CD4-positive, CD25-positive, alpha-beta regulatory T cell (primary cell): ENCODE measurements at regions not wholly inside any gene's neighbourhood (a gene's known extent, or its start where the extent isn't known, plus 50 kb on each side); places are given as distances from the start of the nearest gene placed in this dataset.

Experiments used
- ATAC-seq, 2 donors: fragments of 150-1000 bp; cut with Tn5 transposase; one replicate each; pipeline ENCODE4 v1.10.0; 2021; ENCODE audit warnings: low read depth in 2 of 2, moderate number of reproducible peaks in 2 of 2, moderate library complexity in 1 of 2
- DNase-seq, 3 donors: peaks; one replicate each; pipeline versions ENCODE4 v3.0.0 to v3.0.0-alpha.2; 2012 to 2022; ENCODE audit warnings: mixed read lengths in 1 of 3
- H3K27ac ChIP-seq: one replicate; pipeline ENCODE4 v1.7.0; 2013; ENCODE audit warnings: mild to moderate bottlenecking, low read length; ENCODE audit not compliant: insufficient read depth, poor library complexity, severe bottlenecking
- H3K27me3 ChIP-seq: one replicate; pipeline ENCODE4 v1.7.0; 2013; ENCODE audit warnings: low read length; ENCODE audit not compliant: control insufficient read depth, insufficient read depth
- H3K36me3 ChIP-seq: one replicate; pipeline ENCODE4 v1.7.0; 2013; ENCODE audit warnings: mild to moderate bottlenecking, low read length, moderate library complexity; ENCODE audit not compliant: control insufficient read depth, insufficient read depth
- H3K4me1 ChIP-seq: 2 replicates; pipeline ENCODE4 v1.7.0; 2013; ENCODE audit warnings: mild to moderate bottlenecking, low read length; ENCODE audit not compliant: insufficient read depth, control insufficient read depth, poor library complexity, severe bottlenecking
- H3K4me3 ChIP-seq: one replicate; pipeline ENCODE4 v1.7.0; 2013; ENCODE audit warnings: low read depth, mild to moderate bottlenecking, low read length, moderate library complexity
- H3K9me3 ChIP-seq, 2 experiments: 1 replicate in 1 of 2; 2 replicates in 1 of 2; pipeline ENCODE4 v1.7.0; 2013; ENCODE audit warnings: low read length in 2 of 2, mild to moderate bottlenecking in 1 of 2, moderate library complexity in 1 of 2; ENCODE audit not compliant: control insufficient read depth in 2 of 2
- H3K27ac Mint-ChIP-seq, 3 donors: one replicate each; pipeline ENCODE4 v1.8.0; 2020 to 2022; ENCODE audit warnings: mild to moderate bottlenecking in 3 of 3, mixed read lengths in 3 of 3, moderate library complexity in 2 of 3
- H3K27me3 Mint-ChIP-seq: one replicate; pipeline ENCODE4 v1.8.0; 2022; ENCODE audit warnings: mild to moderate bottlenecking, mixed read lengths
- H3K36me3 Mint-ChIP-seq: one replicate; pipeline ENCODE4 v1.8.0; 2020; ENCODE audit warnings: mixed read lengths
- H3K4me1 Mint-ChIP-seq, 4 donors: one replicate each; pipeline ENCODE4 v1.8.0; 2020 to 2022; ENCODE audit warnings: mixed read lengths in 4 of 4, mild to moderate bottlenecking in 1 of 4
- H3K4me3 Mint-ChIP-seq, 4 donors: one replicate each; pipeline ENCODE4 v1.8.0; 2020 to 2022; ENCODE audit warnings: mild to moderate bottlenecking in 4 of 4, mixed read lengths in 4 of 4, moderate library complexity in 3 of 4
- H3K9me3 Mint-ChIP-seq, 7 donors: one replicate each; pipeline ENCODE4 v1.8.0; 2020 to 2022; ENCODE audit warnings: mixed read lengths in 7 of 7, mild to moderate bottlenecking in 3 of 7, moderate library complexity in 2 of 7

DNA sequence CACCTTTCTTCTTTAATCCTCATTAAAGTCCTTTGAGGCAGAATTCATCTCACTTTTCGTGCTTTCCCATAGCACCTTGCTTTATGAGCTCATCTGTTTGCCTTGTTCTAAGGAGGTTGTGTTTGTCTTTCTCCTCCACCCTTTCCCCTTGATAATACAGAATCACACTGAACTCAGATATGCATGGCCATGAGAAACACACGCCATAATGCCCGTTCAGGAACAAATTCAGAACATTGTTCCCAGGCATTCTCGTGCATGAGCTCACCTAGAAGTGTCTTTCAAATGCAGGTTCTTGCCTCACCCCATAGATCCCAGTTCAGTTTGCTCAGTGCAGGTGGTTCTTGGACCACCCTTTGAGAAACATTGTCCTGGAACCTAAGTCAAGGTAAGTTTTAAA, 71.1 kb downstream of the TMEM114 start:
- DNase-seq: no peak
- no peaks in the 10 kb centered on the region for H3K36me3 ChIP-seq
- Mint-ChIP-seq H3K9me3 (peaks cover 0 to 1% (median 0%) of the 10 kb centered on the region in 7 donors), H3K4me3 (no peak overlapping the region), H3K27me3 (peaks cover 4% of the 10 kb centered on the region), H3K36me3 (no peaks in the 10 kb centered on the region), H3K27ac (no peak overlapping the region), H3K4me1 (no peaks in the 10 kb centered on the region)
- H3K4me3 ChIP-seq: no peak overlapping the region
- H3K4me1 ChIP-seq: no peaks in the 10 kb centered on the region
- H3K27ac ChIP-seq: no peak overlapping the region
- ATAC-seq: no peak
- H3K9me3 ChIP-seq: no peaks in the 10 kb centered on the region
- H3K27me3 ChIP-seq: no peaks in the 10 kb centered on the region

DNA sequence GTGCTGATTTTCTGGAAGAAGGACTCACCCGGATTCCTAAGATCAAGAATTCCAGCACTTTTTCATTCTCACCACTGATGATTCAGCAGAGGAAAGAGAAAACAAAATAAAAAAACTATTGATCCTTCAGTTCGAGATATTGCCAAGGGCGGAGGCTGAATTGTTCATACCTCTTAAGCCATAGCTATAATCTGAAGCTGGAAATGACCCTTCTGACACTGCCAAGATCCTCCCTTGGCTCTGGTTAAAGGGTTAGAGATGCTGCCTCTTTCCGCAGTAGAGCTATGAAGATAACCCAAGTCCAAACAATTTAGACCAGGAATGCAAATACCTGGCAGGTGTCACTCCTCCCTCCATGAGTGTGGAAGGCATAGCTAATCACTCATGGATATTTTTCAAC, 73.0 kb downstream of the TMEM114 start:
- H3K27ac Mint-ChIP-seq: no peak overlapping the region
- no peak for DNase-seq
- no peaks in the 10 kb centered on the region for H3K36me3 Mint-ChIP-seq

DNA sequence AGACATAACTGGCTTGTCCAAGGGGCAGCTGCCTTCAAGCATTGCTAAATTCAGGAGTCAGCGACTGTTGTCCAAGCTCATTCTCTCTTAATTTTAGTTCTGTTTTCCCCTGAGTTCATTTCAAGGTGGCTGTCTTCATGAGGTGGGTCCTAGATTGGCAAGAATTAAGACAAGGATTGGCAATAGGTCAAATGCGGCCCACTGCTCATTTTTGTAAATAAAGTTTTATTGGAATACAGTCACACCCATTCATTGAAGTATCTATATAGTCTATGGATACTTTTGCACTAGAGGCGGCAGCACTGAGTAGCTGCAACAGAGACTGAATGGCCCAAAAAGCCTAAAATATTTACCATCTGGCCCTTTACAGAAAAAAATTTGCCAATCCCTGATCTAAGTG, 73.8 kb downstream of the TMEM114 start:
- H3K36me3 Mint-ChIP-seq: no peaks in the 10 kb centered on the region
- Histone ChIP-seq H3K9me3 (no peaks in the 10 kb centered on the region), H3K4me3 (no peak overlapping the region), H3K27ac (no peak overlapping the region), H3K4me1 (no peaks in the 10 kb centered on the region), H3K36me3 (no peaks in the 10 kb centered on the region), H3K27me3 (no peaks in the 10 kb centered on the region)
- ATAC-seq (no peak), DNase-seq (no peak)
- H3K27ac Mint-ChIP-seq: no peak overlapping the region
- H3K4me1 Mint-ChIP-seq: no peaks in the 10 kb centered on the region
- H3K4me3 Mint-ChIP-seq: no peak overlapping the region
- H3K27me3 Mint-ChIP-seq: peaks cover 4% of the 10 kb centered on the region
- H3K9me3 Mint-ChIP-seq: peaks cover 0 to 3% (median 0%) of the 10 kb centered on the region in 7 donors

More for the DNA sequence above, 73.0 kb downstream of the TMEM114 start:
- H3K9me3 ChIP-seq: no peaks in the 10 kb centered on the region
- H3K9me3 Mint-ChIP-seq: peaks cover 0 to 3% (median 0%) of the 10 kb centered on the region in 7 donors
- no peaks in the 10 kb centered on the region for H3K27me3 ChIP-seq
- no peak for ATAC-seq
- no peaks in the 10 kb centered on the region for H3K4me1 ChIP-seq
- peaks cover 4% of the 10 kb centered on the region for H3K27me3 Mint-ChIP-seq
- no peak overlapping the region for H3K4me3 Mint-ChIP-seq
- no peak overlapping the region for H3K4me3 ChIP-seq
- H3K27ac ChIP-seq: no peak overlapping the region
- H3K4me1 Mint-ChIP-seq: no peaks in the 10 kb centered on the region
- H3K36me3 ChIP-seq: no peaks in the 10 kb centered on the region

DNA sequence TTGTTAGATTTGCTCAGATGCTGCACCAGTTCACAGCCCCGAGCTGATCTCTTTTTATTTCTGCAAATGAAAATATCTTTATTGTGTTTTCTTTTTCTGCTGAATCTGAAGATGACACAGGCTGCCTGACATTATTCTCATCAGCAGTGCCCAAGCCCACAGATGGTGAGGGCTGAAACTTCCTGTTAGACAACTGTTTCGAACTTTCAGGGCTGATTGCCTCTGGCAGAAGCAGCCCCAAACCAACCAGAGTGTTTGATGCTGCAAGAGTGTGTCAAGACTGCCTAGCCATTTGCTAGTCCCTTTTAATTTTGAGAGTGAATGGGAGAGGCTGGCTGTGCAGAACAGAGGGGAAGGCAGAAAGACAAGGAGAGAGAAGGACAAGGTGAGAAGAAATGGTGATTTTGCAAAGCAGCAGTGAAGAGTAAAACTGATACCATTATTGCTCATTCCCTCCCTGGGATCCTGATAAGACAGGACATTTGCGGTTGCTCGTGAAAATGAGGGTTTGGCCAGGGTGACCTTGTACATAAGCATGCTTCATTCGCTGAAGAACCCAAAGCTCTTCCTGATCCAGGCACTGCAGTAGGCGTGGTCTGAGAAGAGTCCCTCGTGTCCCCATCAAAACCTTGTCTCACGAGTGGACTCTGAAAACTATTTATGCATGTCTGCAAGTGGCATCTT, 77.2 kb downstream of the TMEM114 start:
- Mint-ChIP-seq H3K36me3 (no peaks in the 10 kb centered on the region), H3K4me3 (no peak overlapping the region), H3K27ac (no peak overlapping the region), H3K27me3 (peaks cover 4% of the 10 kb centered on the region), H3K9me3 (peaks cover 0 to 5% (median 0%) of the 10 kb centered on the region in 7 donors), H3K4me1 (no peaks in the 10 kb centered on the region)
- Histone ChIP-seq H3K27me3 (no peaks in the 10 kb centered on the region), H3K9me3 (no peaks in the 10 kb centered on the region), H3K27ac (no peak overlapping the region), H3K36me3 (no peaks in the 10 kb centered on the region), H3K4me3 (no peak overlapping the region), H3K4me1 (no peaks in the 10 kb centered on the region)
- DNase-seq (no peak), ATAC-seq (no peak)

DNA sequence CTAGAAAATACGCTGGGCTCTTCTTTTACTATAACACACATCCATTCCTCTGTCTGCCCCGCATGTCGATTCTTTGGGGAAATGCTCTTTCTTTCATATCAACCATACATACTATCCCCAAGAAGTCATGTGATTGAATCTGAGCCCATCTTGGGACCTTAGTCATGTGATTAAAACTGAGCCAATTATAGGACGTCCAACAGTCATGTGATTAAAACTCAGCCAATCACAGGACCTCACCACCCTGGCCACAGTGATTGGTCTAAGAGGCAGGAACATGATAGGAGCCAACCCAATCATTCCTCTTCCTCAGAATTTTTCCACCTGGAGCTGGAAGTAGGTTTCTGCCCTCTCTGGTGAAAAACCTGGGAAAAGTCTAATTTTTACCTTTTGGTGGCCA, 78.8 kb downstream of the TMEM114 start:
- Histone ChIP-seq H3K27me3 (no peaks in the 10 kb centered on the region), H3K27ac (no peak overlapping the region), H3K4me1 (no peaks in the 10 kb centered on the region), H3K36me3 (no peaks in the 10 kb centered on the region), H3K9me3 (no peaks in the 10 kb centered on the region), H3K4me3 (no peak overlapping the region)
- no peak overlapping the region for H3K27ac Mint-ChIP-seq
- DNase-seq (no peak), ATAC-seq (no peak)
- H3K27me3 Mint-ChIP-seq: no peaks in the 10 kb centered on the region
- H3K4me3 Mint-ChIP-seq: no peak overlapping the region
- peaks cover 0 to 5% (median 0%) of the 10 kb centered on the region in 7 donors for H3K9me3 Mint-ChIP-seq
- no peaks in the 10 kb centered on the region for H3K4me1 Mint-ChIP-seq
- no peaks in the 10 kb centered on the region for H3K36me3 Mint-ChIP-seq

DNA sequence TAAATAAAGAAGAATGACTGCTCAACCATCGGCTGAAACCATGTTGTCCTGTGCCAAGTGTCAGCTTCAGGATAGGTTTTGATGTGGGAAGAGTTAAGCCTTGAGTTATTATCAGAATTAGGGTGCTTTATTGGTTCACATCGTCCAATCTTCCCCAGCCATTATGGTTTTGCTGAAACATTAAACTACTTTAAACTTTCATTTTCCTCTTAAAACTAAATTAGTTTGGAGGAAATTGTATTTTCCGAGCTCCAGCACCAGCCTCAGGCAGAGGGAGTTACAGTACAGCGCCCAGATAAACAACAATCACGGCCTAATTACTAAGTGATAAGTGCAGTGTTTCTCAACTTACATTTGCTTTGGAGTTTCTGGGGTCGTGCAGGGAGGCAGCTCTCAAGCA, 80.2 kb downstream of the TMEM114 start:
- Histone ChIP-seq H3K27ac (no peak overlapping the region), H3K4me3 (no peak overlapping the region), H3K4me1 (no peaks in the 10 kb centered on the region), H3K36me3 (no peaks in the 10 kb centered on the region), H3K9me3 (no peaks in the 10 kb centered on the region), H3K27me3 (no peaks in the 10 kb centered on the region)
- no peak for DNase-seq
- Mint-ChIP-seq H3K9me3 (peaks cover 0 to 7% (median 0%) of the 10 kb centered on the region in 7 donors), H3K36me3 (no peaks in the 10 kb centered on the region), H3K27me3 (no peaks in the 10 kb centered on the region), H3K4me1 (no peaks in the 10 kb centered on the region), H3K4me3 (no peak overlapping the region), H3K27ac (no peak overlapping the region)
- no peak for ATAC-seq

DNA sequence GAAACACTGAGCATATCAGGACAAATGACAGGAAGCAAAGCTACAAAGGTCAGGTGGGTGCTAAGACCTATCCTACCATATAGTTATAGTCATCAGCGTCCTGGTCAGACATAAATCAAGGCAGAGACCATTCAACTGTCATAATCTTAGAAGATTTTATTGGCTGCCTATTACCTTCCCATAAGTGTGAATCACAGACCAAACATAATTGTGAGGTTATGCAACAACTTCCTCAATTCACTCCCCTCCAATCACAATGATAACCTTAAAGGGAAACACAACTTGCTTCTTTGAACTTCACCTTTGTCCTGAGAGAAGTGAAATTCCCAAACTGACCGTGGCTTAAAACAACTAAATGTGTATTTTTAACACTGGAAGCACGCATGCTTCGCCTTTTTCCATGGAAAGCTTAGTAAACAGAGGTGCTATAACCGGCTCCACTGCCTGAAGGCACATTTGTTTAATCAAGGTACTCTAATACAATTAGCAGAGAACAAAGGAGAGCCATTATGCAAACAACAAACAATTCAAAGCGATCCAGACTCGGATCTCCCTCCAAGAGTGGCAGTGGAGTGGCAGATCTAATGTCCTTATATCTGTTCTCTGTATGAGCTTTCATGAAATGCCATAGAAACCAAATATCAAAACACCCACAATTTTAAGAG, 84.9 kb downstream of the TMEM114 start:
- no peaks in the 10 kb centered on the region for H3K27me3 ChIP-seq
- ATAC-seq: no peak
- no peaks in the 10 kb centered on the region for H3K27me3 Mint-ChIP-seq

DNA sequence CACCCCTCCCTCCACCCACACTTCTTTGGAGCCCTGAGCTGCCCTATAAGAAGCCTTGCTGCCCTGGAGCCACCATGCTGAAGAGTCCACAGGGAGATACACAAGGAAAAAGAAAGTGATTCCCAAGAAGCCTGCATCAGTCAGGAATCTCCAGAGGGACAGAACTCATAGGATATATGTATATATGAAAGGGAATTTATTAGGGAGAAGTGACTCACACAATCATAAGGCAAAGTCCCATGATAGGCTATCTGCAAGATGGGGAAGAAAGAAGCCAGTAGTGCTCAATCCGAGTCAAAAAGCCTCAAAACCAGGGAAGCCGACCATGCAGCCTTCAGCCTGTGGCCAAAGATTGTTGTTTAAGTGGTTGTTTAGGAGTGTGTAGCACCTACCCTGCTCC, 87.9 kb downstream of the TMEM114 start:
- ATAC-seq (no peak), DNase-seq (no peak)
- no peak overlapping the region for H3K27ac ChIP-seq
- no peaks in the 10 kb centered on the region for H3K4me1 ChIP-seq
- H3K9me3 Mint-ChIP-seq: peaks cover 0 to 3% (median 1%) of the 10 kb centered on the region in 7 donors
- H3K36me3 Mint-ChIP-seq: no peaks in the 10 kb centered on the region
- no peaks in the 10 kb centered on the region for H3K4me1 Mint-ChIP-seq
- H3K9me3 ChIP-seq: no peaks in the 10 kb centered on the region
- no peaks in the 10 kb centered on the region for H3K27me3 ChIP-seq
- H3K4me3 Mint-ChIP-seq: no peak overlapping the region
- H3K36me3 ChIP-seq: no peaks in the 10 kb centered on the region
- H3K27me3 Mint-ChIP-seq: no peaks in the 10 kb centered on the region
- H3K27ac Mint-ChIP-seq: no peak overlapping the region
- no peak overlapping the region for H3K4me3 ChIP-seq

More for the DNA sequence above, 84.9 kb downstream of the TMEM114 start:
- H3K4me1 ChIP-seq: no peaks in the 10 kb centered on the region
- Mint-ChIP-seq H3K9me3 (peaks cover 0 to 5% (median 1%) of the 10 kb centered on the region in 7 donors), H3K36me3 (no peaks in the 10 kb centered on the region), H3K4me3 (no peak overlapping the region), H3K4me1 (no peaks in the 10 kb centered on the region), H3K27ac (no peak overlapping the region)
- H3K4me3 ChIP-seq: no peak overlapping the region
- no peak for DNase-seq
- H3K36me3 ChIP-seq: no peaks in the 10 kb centered on the region
- H3K27ac ChIP-seq: no peak overlapping the region
- no peaks in the 10 kb centered on the region for H3K9me3 ChIP-seq
